ENCODE measurements at regions not wholly inside any gene's neighbourhood (a gene's known extent, or its start where the extent isn't known, plus 50 kb on each side); places are given as distances from the start of the nearest gene placed in this dataset.

- H3K9ac ChIP-seq (ENCODE audit: low read length): no peak overlapping the region
- no peaks in the 10 kb centered on the region for H3F3A ChIP-seq (ENCODE audit: insufficient read depth, low read length)
- no peak overlapping the region for H3K4me2 ChIP-seq (ENCODE audit: low read length)
- H4K20me1 ChIP-seq (ENCODE audit: insufficient read depth, low read length): no peaks in the 10 kb centered on the region
- no peaks in the 10 kb centered on the region for H3K4me1 ChIP-seq (ENCODE audit: insufficient read depth, low read length, severe bottlenecking)
- no peaks in the 10 kb centered on the region for H3K9me2 ChIP-seq (ENCODE audit: low read depth, low read length)
- H3K79me2 ChIP-seq (ENCODE audit: insufficient read depth, low read length): no peaks in the 10 kb centered on the region
- no peak overlapping the region for H3K27ac ChIP-seq (ENCODE audit: low read depth, low read length, poor library complexity, severe bottlenecking)
- H3K27me3 ChIP-seq (ENCODE audit: insufficient read depth, low read length): no peaks in the 10 kb centered on the region
- H3K9me3 ChIP-seq (ENCODE audit: low read length): no peaks in the 10 kb centered on the region
- H2AFZ ChIP-seq (ENCODE audit: low read length): no peak overlapping the region
- no peak overlapping the region for H3K4me3 ChIP-seq (ENCODE audit: low read depth, low read length, poor library complexity, severe bottlenecking)
- no peaks in the 10 kb centered on the region for H3K36me3 ChIP-seq (ENCODE audit: insufficient read depth, low read length)
- no peak for TF ChIP-seq CTCF (IDR thresholded peaks at IDR 0.05; ENCODE audit: low read length)
Measured at GRCh38 chr5:14003936-14004335, 59.4 kb upstream of the DNAH5 start.

GRCh38 chr5:14003513-14003912, 59.0 kb upstream of the DNAH5 start:
- Histone ChIP-seq H3K4me1 (ENCODE audit: insufficient read depth, low read length, severe bottlenecking) (no peaks in the 10 kb centered on the region), H3K4me3 (ENCODE audit: low read depth, low read length, poor library complexity, severe bottlenecking) (no peak overlapping the region), H3K27me3 (ENCODE audit: insufficient read depth, low read length) (no peaks in the 10 kb centered on the region), H3K9me2 (ENCODE audit: low read depth, low read length) (no peaks in the 10 kb centered on the region), H3K9ac (ENCODE audit: low read length) (no peak overlapping the region), H3K79me2 (ENCODE audit: insufficient read depth, low read length) (no peaks in the 10 kb centered on the region), H4K20me1 (ENCODE audit: insufficient read depth, low read length) (no peaks in the 10 kb centered on the region), H3F3A (ENCODE audit: insufficient read depth, low read length) (no peaks in the 10 kb centered on the region), H3K27ac (ENCODE audit: low read depth, low read length, poor library complexity, severe bottlenecking) (no peak overlapping the region), H2AFZ (ENCODE audit: low read length) (no peak overlapping the region), H3K4me2 (ENCODE audit: low read length) (no peak overlapping the region), H3K36me3 (ENCODE audit: insufficient read depth, low read length) (no peaks in the 10 kb centered on the region), H3K9me3 (ENCODE audit: low read length) (no peaks in the 10 kb centered on the region)
- no peak for TF ChIP-seq CTCF (IDR thresholded peaks at IDR 0.05; ENCODE audit: low read length)
- TF ChIP-seq EZH2 (IDR thresholded peaks at IDR 0.05; ENCODE audit: borderline replicate concordance, low read length): no peak

GRCh38 chr5:13998254-13998653, 53.8 kb upstream of the DNAH5 start:
- Histone ChIP-seq H3K4me3 (ENCODE audit: low read depth, low read length, poor library complexity, severe bottlenecking) (no peak overlapping the region), H3K4me2 (ENCODE audit: low read length) (no peak overlapping the region), H3K27me3 (ENCODE audit: insufficient read depth, low read length) (no peaks in the 10 kb centered on the region), H3K27ac (ENCODE audit: low read depth, low read length, poor library complexity, severe bottlenecking) (no peak overlapping the region), H3K9ac (ENCODE audit: low read length) (no peak overlapping the region), H3K79me2 (ENCODE audit: insufficient read depth, low read length) (no peaks in the 10 kb centered on the region), H3K9me2 (ENCODE audit: low read depth, low read length) (no peaks in the 10 kb centered on the region), H4K20me1 (ENCODE audit: insufficient read depth, low read length) (no peaks in the 10 kb centered on the region), H3K36me3 (ENCODE audit: insufficient read depth, low read length) (no peaks in the 10 kb centered on the region), H3K4me1 (ENCODE audit: insufficient read depth, low read length, severe bottlenecking) (no peaks in the 10 kb centered on the region), H3F3A (ENCODE audit: insufficient read depth, low read length) (no peaks in the 10 kb centered on the region), H2AFZ (ENCODE audit: low read length) (no peak overlapping the region), H3K9me3 (ENCODE audit: low read length) (no peaks in the 10 kb centered on the region)
- TF ChIP-seq EZH2 (IDR thresholded peaks at IDR 0.05; ENCODE audit: borderline replicate concordance, low read length): no peak
- no peak for TF ChIP-seq CTCF (IDR thresholded peaks at IDR 0.05; ENCODE audit: low read length)
